Endothelial cell (in vitro differentiated cells): ENCODE measurements at regions not wholly inside any gene's neighbourhood (a gene's known extent, or its start where the extent isn't known, plus 50 kb on each side); places are given as distances from the start of the nearest gene placed in this dataset.

Experiments used
- DNase-seq: peaks from one replicate; pipeline ENCODE4 v3.0.0; 2021; ENCODE audit warnings: low spot score
- H3K27ac Mint-ChIP-seq: one replicate; pipeline ENCODE4 v1.8.0; 2021; ENCODE audit warnings: mixed read lengths, inconsistent platforms; ENCODE audit not compliant: unreplicated experiment
- H3K27me3 Mint-ChIP-seq: one replicate; pipeline ENCODE4 v1.8.0; 2021; ENCODE audit warnings: mild to moderate bottlenecking, moderate library complexity, mixed read lengths, inconsistent platforms; ENCODE audit not compliant: unreplicated experiment
- H3K36me3 Mint-ChIP-seq: one replicate; pipeline ENCODE4 v1.8.0; 2021; ENCODE audit warnings: mild to moderate bottlenecking, low read depth, mixed read lengths, inconsistent platforms; ENCODE audit not compliant: unreplicated experiment
- H3K4me1 Mint-ChIP-seq: one replicate; pipeline ENCODE4 v1.8.0; 2021; ENCODE audit warnings: mild to moderate bottlenecking, mixed read lengths, inconsistent platforms; ENCODE audit not compliant: unreplicated experiment
- H3K4me3 Mint-ChIP-seq: one replicate; pipeline ENCODE4 v1.8.0; 2021; ENCODE audit warnings: mild to moderate bottlenecking, mixed read lengths, inconsistent platforms; ENCODE audit not compliant: unreplicated experiment
- H3K9me3 Mint-ChIP-seq: one replicate; pipeline ENCODE4 v1.8.0; 2021; ENCODE audit warnings: mixed read lengths, inconsistent platforms; ENCODE audit not compliant: unreplicated experiment
- CTCF ChIP-seq: fragments of 200-600 bp; sonication (generic); IDR thresholded peaks from one replicate; pipeline ENCODE4 v1.5.0; 2021; ENCODE audit warnings: antibody characterized with exemption; ENCODE audit not compliant: unreplicated experiment

- Mint-ChIP-seq H3K4me3 (no peak overlapping the region), H3K27ac (no peak overlapping the region)
Measured at GRCh38 chr1:191886977-191887376, 271.3 kb upstream of the RGS18 start.

GRCh38 chr1:191888996-191889622 is 269.2 kb upstream of the RGS18 start:
- H3K4me3 Mint-ChIP-seq: no peak overlapping the region
- H3K36me3 Mint-ChIP-seq: no peaks in the 10 kb centered on the region
- no peaks in the 10 kb centered on the region for H3K9me3 Mint-ChIP-seq
- TF ChIP-seq CTCF: no peak
- no peaks in the 10 kb centered on the region for H3K4me1 Mint-ChIP-seq
- no peak for DNase-seq
- H3K27me3 Mint-ChIP-seq: no peaks in the 10 kb centered on the region
- no peak overlapping the region for H3K27ac Mint-ChIP-seq

More at GRCh38 chr1:191886977-191887376, 271.3 kb upstream of the RGS18 start:
- Mint-ChIP-seq H3K4me1 (no peaks in the 10 kb centered on the region), H3K9me3 (no peaks in the 10 kb centered on the region), H3K36me3 (no peaks in the 10 kb centered on the region), H3K27me3 (no peaks in the 10 kb centered on the region)
- TF ChIP-seq CTCF: no peak
- DNase-seq: no peak

GRCh38 chr1:191889623-191890003 is 268.6 kb upstream of the RGS18 start:
- H3K9me3 Mint-ChIP-seq: no peaks in the 10 kb centered on the region
- H3K27me3 Mint-ChIP-seq: no peaks in the 10 kb centered on the region
- DNase-seq: no peak
- H3K27ac Mint-ChIP-seq: no peak overlapping the region
- no peaks in the 10 kb centered on the region for H3K4me1 Mint-ChIP-seq
- no peaks in the 10 kb centered on the region for H3K36me3 Mint-ChIP-seq
- no peak overlapping the region for H3K4me3 Mint-ChIP-seq
- no peak for TF ChIP-seq CTCF

GRCh38 chr1:191890433-191891088 is 267.7 kb upstream of the RGS18 start:
- Mint-ChIP-seq H3K27ac (no peak overlapping the region), H3K27me3 (no peaks in the 10 kb centered on the region), H3K36me3 (no peaks in the 10 kb centered on the region), H3K9me3 (no peaks in the 10 kb centered on the region), H3K4me3 (no peak overlapping the region), H3K4me1 (no peaks in the 10 kb centered on the region)
- no peak for DNase-seq
- no peak for TF ChIP-seq CTCF

GRCh38 chr1:191892716-191893115 is 265.5 kb upstream of the RGS18 start:
- H3K27ac Mint-ChIP-seq: no peak overlapping the region
- H3K4me3 Mint-ChIP-seq: no peak overlapping the region
- TF ChIP-seq CTCF: no peak
- no peaks in the 10 kb centered on the region for H3K4me1 Mint-ChIP-seq
- H3K9me3 Mint-ChIP-seq: no peaks in the 10 kb centered on the region
- H3K36me3 Mint-ChIP-seq: no peaks in the 10 kb centered on the region
- no peaks in the 10 kb centered on the region for H3K27me3 Mint-ChIP-seq
- no peak for DNase-seq
